ENCODE measurements at regions not wholly inside any gene's neighbourhood (a gene's known extent, or its start where the extent isn't known, plus 50 kb on each side); places are given as distances from the start of the nearest gene placed in this dataset.

- TF ChIP-seq, protein P1, sequence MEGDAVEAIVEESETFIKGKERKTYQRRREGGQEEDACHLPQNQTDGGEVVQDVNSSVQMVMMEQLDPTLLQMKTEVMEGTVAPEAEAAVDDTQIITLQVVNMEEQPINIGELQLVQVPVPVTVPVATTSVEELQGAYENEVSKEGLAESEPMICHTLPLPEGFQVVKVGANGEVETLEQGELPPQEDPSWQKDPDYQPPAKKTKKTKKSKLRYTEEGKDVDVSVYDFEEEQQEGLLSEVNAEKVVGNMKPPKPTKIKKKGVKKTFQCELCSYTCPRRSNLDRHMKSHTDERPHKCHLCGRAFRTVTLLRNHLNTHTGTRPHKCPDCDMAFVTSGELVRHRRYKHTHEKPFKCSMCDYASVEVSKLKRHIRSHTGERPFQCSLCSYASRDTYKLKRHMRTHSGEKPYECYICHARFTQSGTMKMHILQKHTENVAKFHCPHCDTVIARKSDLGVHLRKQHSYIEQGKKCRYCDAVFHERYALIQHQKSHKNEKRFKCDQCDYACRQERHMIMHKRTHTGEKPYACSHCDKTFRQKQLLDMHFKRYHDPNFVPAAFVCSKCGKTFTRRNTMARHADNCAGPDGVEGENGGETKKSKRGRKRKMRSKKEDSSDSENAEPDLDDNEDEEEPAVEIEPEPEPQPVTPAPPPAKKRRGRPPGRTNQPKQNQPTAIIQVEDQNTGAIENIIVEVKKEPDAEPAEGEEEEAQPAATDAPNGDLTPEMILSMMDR (IDR thresholded peaks at IDR 0.05; ENCODE audit: low read depth, low read length): no peak
- TF ChIP-seq POLR2A (IDR thresholded peaks at IDR 0.05; ENCODE audit: extremely low read depth, insufficient read length): no peak
Observed at GRCh38 chr4:153873741-153874140, 84.9 kb upstream of the SFRP2 start.

All from NB4 (cell line).